CD8-positive, alpha-beta memory T cell (primary cell): ENCODE measurements at regions not wholly inside any gene's neighbourhood (a gene's known extent, or its start where the extent isn't known, plus 50 kb on each side); places are given as distances from the start of the nearest gene placed in this dataset.
"Not testable (repeated sequence)": the region's sequence is repeated elsewhere in the genome, so short reads cannot be mapped to it uniquely, and the experiment has no call there.

ENCODE experiments used
- CTCF ChIA-PET: fragments of 350-600 bp; sonication (Branson Sonifier 250); formaldehyde crosslinking; loops from one replicate; lab custom pipeline; 2021; ENCODE audit warnings: antibody characterized with exemption; lab: Charles Lee
- POLR2A ChIA-PET: fragments of 350-600 bp; sonication (Branson Sonifier 250); formaldehyde crosslinking; loops from one replicate; lab custom pipeline; 2021; ENCODE audit warnings: antibody characterized with exemption; lab: Charles Lee
- DNase-seq, 5 donors: peaks; one replicate each; pipeline versions ENCODE4 v3.0.0 to v3.0.0-alpha.2; 2020 to 2022; ENCODE audit warnings: mixed read lengths in 1 of 5
- H3K27ac ChIP-seq: one replicate; pipeline ENCODE4 v1.7.0; 2013; ENCODE audit warnings: low read depth, mild to moderate bottlenecking, low read length, moderate library complexity
- H3K27me3 ChIP-seq: 2 replicates; pipeline ENCODE4 v1.7.0; 2013; ENCODE audit warnings: low read length, mild to moderate bottlenecking; ENCODE audit not compliant: insufficient read depth, poor library complexity, severe bottlenecking
- H3K36me3 ChIP-seq: 2 replicates; pipeline ENCODE4 v1.7.0; 2013; ENCODE audit warnings: mild to moderate bottlenecking, low read length, moderate library complexity; ENCODE audit not compliant: insufficient read depth
- H3K4me1 ChIP-seq: 2 replicates; pipeline ENCODE4 v1.7.0; 2013; ENCODE audit warnings: mild to moderate bottlenecking, low read length, moderate library complexity; ENCODE audit not compliant: insufficient read depth
- H3K4me3 ChIP-seq: 2 replicates; pipeline ENCODE4 v1.7.0; 2013; ENCODE audit warnings: mild to moderate bottlenecking, low read length
- H3K9me3 ChIP-seq: 2 replicates; pipeline ENCODE4 v1.7.0; 2013; ENCODE audit warnings: mild to moderate bottlenecking, low read length
- H3K27ac Mint-ChIP-seq, 8 donors: one replicate each; pipeline ENCODE4 v1.8.0; 2020 to 2021; ENCODE audit warnings: mixed read lengths in 8 of 8, mild to moderate bottlenecking in 6 of 8, inconsistent platforms in 3 of 8, moderate library complexity in 3 of 8
- H3K27me3 Mint-ChIP-seq, 2 donors: one replicate each; pipeline ENCODE4 v1.8.0; 2020 to 2021; ENCODE audit warnings: mixed read lengths in 2 of 2, mild to moderate bottlenecking in 1 of 2, moderate library complexity in 1 of 2
- H3K36me3 Mint-ChIP-seq, 3 donors: one replicate each; pipeline ENCODE4 v1.8.0; 2020 to 2021; ENCODE audit warnings: mixed read lengths in 3 of 3, inconsistent platforms in 1 of 3, mild to moderate bottlenecking in 1 of 3
- H3K4me1 Mint-ChIP-seq, 3 donors: one replicate each; pipeline ENCODE4 v1.8.0; 2020 to 2021; ENCODE audit warnings: mixed read lengths in 3 of 3, inconsistent platforms in 1 of 3, mild to moderate bottlenecking in 1 of 3
- H3K4me3 Mint-ChIP-seq, 7 donors: one replicate each; pipeline ENCODE4 v1.8.0; 2020 to 2021; ENCODE audit warnings: mixed read lengths in 7 of 7, mild to moderate bottlenecking in 6 of 7, moderate library complexity in 4 of 7, inconsistent platforms in 2 of 7
- H3K9me3 Mint-ChIP-seq, 5 donors: one replicate each; pipeline ENCODE4 v1.8.0; 2020 to 2022; ENCODE audit warnings: mixed read lengths in 5 of 5, mild to moderate bottlenecking in 3 of 5, moderate library complexity in 2 of 5, inconsistent platforms in 1 of 5

DNA sequence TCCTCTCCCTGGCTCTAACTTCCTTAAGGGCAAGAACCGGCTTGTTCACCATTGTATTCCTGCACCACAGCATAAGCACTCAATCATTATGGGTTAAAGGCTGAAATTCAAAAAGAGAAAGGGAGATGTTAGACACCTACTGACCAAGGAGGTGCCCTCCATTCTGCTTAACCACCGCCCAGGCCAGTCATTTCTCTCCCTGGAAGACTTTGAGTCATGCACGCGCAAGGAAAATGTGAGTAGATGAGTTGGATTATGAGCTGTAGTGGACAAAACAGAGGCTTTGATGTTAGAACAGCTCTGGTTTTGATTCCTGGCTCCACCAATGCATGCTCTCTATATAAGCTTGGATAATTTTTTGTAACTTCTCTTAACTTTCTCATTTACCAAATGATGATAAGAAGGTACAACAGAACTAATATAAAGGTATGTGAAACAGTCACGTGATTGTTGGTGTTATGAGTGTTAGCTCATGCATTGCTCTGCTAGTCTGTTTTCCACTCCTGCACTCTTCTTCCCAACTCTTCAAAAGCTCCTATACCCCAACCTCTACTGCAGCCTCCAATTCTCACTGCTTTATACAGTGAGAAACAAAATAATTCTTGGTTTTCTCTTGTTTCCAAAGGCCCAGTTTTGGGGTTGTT is 148.4 kb upstream of the ATP11B start:
- Histone ChIP-seq H3K27ac (no peak overlapping the region), H3K27me3 (no peaks in the 10 kb centered on the region), H3K9me3 (no peaks in the 10 kb centered on the region), H3K4me3 (no peak overlapping the region), H3K4me1 (no peaks in the 10 kb centered on the region), H3K36me3 (no peaks in the 10 kb centered on the region)
- DNase-seq, result no peak
- Mint-ChIP-seq H3K4me1 (no peaks in the 10 kb centered on the region), H3K36me3 (no peaks in the 10 kb centered on the region), H3K27me3 (peaks cover 9 to 28% of the 10 kb centered on the region in 2 donors), H3K4me3 (no peak overlapping the region), H3K9me3 (peaks cover 0 to 3% (median 0%) of the 10 kb centered on the region in 5 donors), H3K27ac (peak overlapping the region in 1 of 8 donors; percentile 55)
- ChIA-PET CTCF (no interaction called here), POLR2A (no interaction called here)

DNA sequence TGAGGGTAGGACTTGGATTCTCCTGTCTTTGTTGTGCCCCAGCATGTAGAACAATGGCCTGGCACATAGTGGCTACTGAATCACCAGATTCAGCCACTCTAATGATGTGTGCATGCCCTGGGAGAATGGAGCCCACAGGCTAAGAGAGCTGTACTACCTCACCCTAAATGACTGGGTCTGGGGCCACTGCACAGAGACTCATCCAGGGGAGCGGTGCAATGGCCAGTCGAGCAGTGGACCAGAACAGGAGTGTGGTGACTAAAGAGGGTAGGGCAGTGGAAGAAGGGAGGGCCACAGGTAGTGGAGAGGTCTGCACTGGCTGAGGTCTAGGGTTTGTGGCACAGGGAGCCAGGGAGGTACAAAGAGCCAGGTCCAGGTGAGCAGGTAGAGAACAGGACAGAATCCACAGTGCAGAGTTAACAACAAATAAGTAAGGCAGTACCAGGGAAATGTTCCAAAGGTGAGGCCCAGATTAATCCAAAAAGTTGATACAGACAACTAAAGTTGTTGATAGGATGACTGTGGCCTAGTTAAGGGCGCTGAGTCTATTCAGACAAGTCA is 142.7 kb upstream of the ATP11B start:
- CTCF ChIA-PET, result no interaction called here
- no peaks in the 10 kb centered on the region for H3K36me3 ChIP-seq

GRCh38 chr3:182651461-182651860 is 141.8 kb upstream of the ATP11B start:
- ChIA-PET CTCF (no interaction called here), POLR2A (no interaction called here)
- Histone ChIP-seq H3K9me3 (no peaks in the 10 kb centered on the region), H3K36me3 (no peaks in the 10 kb centered on the region), H3K27me3 (no peaks in the 10 kb centered on the region), H3K4me3 (no peak overlapping the region), H3K4me1 (no peaks in the 10 kb centered on the region), H3K27ac (no peak overlapping the region)
- H3K4me3 Mint-ChIP-seq, result no peak overlapping the region
- peaks cover 0 to 2% (median 0%) of the 10 kb centered on the region in 5 donors for H3K9me3 Mint-ChIP-seq
- H3K4me1 Mint-ChIP-seq, result no peaks in the 10 kb centered on the region
- no peak overlapping the region for H3K27ac Mint-ChIP-seq
- no peak for DNase-seq
- no peaks in the 10 kb centered on the region for H3K36me3 Mint-ChIP-seq
- H3K27me3 Mint-ChIP-seq, result peaks cover 5 to 21% of the 10 kb centered on the region in 2 donors

More for the DNA sequence above, 142.7 kb upstream of the ATP11B start:
- peak overlapping the region in 1 of 7 donors; percentile 23 for H3K4me3 Mint-ChIP-seq
- peaks cover 5 to 18% of the 10 kb centered on the region in 2 donors for H3K27me3 Mint-ChIP-seq
- H3K36me3 Mint-ChIP-seq, result no peaks in the 10 kb centered on the region
- no peak overlapping the region for H3K27ac Mint-ChIP-seq
- H3K4me1 Mint-ChIP-seq, result no peaks in the 10 kb centered on the region
- H3K9me3 Mint-ChIP-seq, result peaks cover 0 to 2% (median 0%) of the 10 kb centered on the region in 5 donors
- H3K9me3 ChIP-seq, result no peaks in the 10 kb centered on the region
- no peaks in the 10 kb centered on the region for H3K4me1 ChIP-seq
- H3K27ac ChIP-seq, result no peak overlapping the region
- POLR2A ChIA-PET, result no interaction called here
- no peaks in the 10 kb centered on the region for H3K27me3 ChIP-seq
- no peak for DNase-seq
- H3K4me3 ChIP-seq, result no peak overlapping the region

DNA sequence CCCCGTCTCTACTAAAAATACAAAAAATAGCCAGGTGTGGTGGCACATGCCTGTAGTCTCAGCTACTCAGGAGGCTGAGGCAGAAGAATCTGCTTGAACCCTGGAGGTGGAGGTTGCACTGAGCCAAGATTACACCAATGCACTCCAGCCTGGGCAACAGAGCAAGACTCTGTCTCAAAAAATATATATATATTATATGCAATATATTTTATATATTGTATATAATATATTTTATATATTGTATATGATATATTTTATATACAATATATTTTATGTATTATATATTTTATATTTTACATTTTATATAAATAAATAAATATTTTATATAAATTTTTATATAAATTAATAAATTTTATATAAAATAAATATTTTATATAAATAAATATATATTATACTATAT is 140.2 kb upstream of the ATP11B start:
- H3K27me3 Mint-ChIP-seq, result peaks cover 9 to 14% of the 10 kb centered on the region in 2 donors
- H3K36me3 Mint-ChIP-seq, H3K9me3 ChIP-seq, H3K4me3 Mint-ChIP-seq, POLR2A ChIA-PET, DNase-seq, H3K36me3 ChIP-seq, H3K27ac ChIP-seq, H3K27me3 ChIP-seq, H3K9me3 Mint-ChIP-seq, H3K27ac Mint-ChIP-seq, H3K4me1 Mint-ChIP-seq, CTCF ChIA-PET, H3K4me3 ChIP-seq, H3K4me1 ChIP-seq: not testable (repeated sequence)

DNA sequence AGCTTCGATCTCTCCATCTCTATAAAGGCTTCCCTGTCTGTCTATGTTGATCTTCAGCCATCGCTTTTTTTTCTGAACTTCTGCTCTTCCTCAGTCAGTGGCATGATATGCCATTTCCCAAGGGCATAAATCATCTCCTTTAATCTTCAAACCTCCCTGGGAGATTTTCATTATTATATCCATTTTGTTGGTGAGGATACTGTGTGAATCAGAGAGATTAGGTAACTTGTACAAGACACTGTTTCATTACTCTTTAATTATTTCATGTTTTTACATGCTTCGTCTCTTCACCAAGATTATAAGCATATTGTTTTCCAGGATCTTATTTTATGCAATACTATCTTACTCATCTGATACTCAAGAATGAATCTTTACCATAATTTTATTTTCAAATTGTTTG is 124.8 kb upstream of the ATP11B start:
- Mint-ChIP-seq H3K9me3 (no peaks in the 10 kb centered on the region), H3K27me3 (peaks cover 20 to 45% of the 10 kb centered on the region in 2 donors), H3K36me3 (no peaks in the 10 kb centered on the region), H3K4me1 (no peaks in the 10 kb centered on the region), H3K27ac (no peak overlapping the region), H3K4me3 (no peak overlapping the region)
- Histone ChIP-seq H3K36me3 (no peaks in the 10 kb centered on the region), H3K9me3 (no peaks in the 10 kb centered on the region), H3K4me3 (no peak overlapping the region), H3K27ac (no peak overlapping the region), H3K27me3 (no peaks in the 10 kb centered on the region), H3K4me1 (no peaks in the 10 kb centered on the region)
- CTCF ChIA-PET, result no interaction called here
- no peak for DNase-seq
- POLR2A ChIA-PET, result no interaction called here

- Mint-ChIP-seq H3K36me3 (no peaks in the 10 kb centered on the region), H3K4me3 (no peak overlapping the region), H3K27ac (no peak overlapping the region), H3K27me3 (peaks cover 20 to 47% of the 10 kb centered on the region in 2 donors), H3K9me3 (no peaks in the 10 kb centered on the region), H3K4me1 (no peaks in the 10 kb centered on the region)
- no peak for DNase-seq
- no peaks in the 10 kb centered on the region for H3K4me1 ChIP-seq
- H3K4me3 ChIP-seq, result no peak overlapping the region
- POLR2A ChIA-PET, result no interaction called here
- H3K27me3 ChIP-seq, result no peaks in the 10 kb centered on the region
- H3K9me3 ChIP-seq, result no peaks in the 10 kb centered on the region
- no peak overlapping the region for H3K27ac ChIP-seq
- CTCF ChIA-PET, result interaction anchor here (0.6 kb wide), 1 partner anchor 14 kb away, joined by 3 read pairs; no protein-coding TSS in a partner anchor
- no peaks in the 10 kb centered on the region for H3K36me3 ChIP-seq
Measured at GRCh38 chr3:182668974-182669373, 124.3 kb upstream of the ATP11B start.

- ChIA-PET CTCF (no interaction called here), POLR2A (no interaction called here)
- no peaks in the 10 kb centered on the region for H3K36me3 Mint-ChIP-seq
- Histone ChIP-seq H3K27ac (no peak overlapping the region), H3K4me3 (no peak overlapping the region), H3K4me1 (no peaks in the 10 kb centered on the region), H3K9me3 (no peaks in the 10 kb centered on the region), H3K27me3 (no peaks in the 10 kb centered on the region), H3K36me3 (no peaks in the 10 kb centered on the region)
- peaks cover 16 to 40% of the 10 kb centered on the region in 2 donors for H3K27me3 Mint-ChIP-seq
- no peaks in the 10 kb centered on the region for H3K4me1 Mint-ChIP-seq
- DNase-seq, result no peak
- H3K9me3 Mint-ChIP-seq, result no peaks in the 10 kb centered on the region
- H3K27ac Mint-ChIP-seq, result no peak overlapping the region
- H3K4me3 Mint-ChIP-seq, result no peak overlapping the region
Measured at GRCh38 chr3:182671541-182671940, 121.8 kb upstream of the ATP11B start.

GRCh38 chr3:182671942-182672341 is 121.4 kb upstream of the ATP11B start:
- ChIA-PET CTCF (interaction anchor here (1.5 kb wide), 1 partner anchor 12 kb away, joined by 5 read pairs; no protein-coding TSS in a partner anchor), POLR2A (no interaction called here)
- Histone ChIP-seq H3K27me3 (no peaks in the 10 kb centered on the region), H3K4me3 (no peak overlapping the region), H3K36me3 (no peaks in the 10 kb centered on the region), H3K9me3 (no peaks in the 10 kb centered on the region), H3K4me1 (no peaks in the 10 kb centered on the region), H3K27ac (no peak overlapping the region)
- Mint-ChIP-seq H3K36me3 (no peaks in the 10 kb centered on the region), H3K27me3 (peaks cover 16 to 40% of the 10 kb centered on the region in 2 donors), H3K4me1 (no peaks in the 10 kb centered on the region), H3K4me3 (no peak overlapping the region), H3K27ac (no peak overlapping the region), H3K9me3 (no peaks in the 10 kb centered on the region)
- DNase-seq, result no peak
